SU-DHL-6 (cell line): ENCODE measurements at regions not wholly inside any gene's neighbourhood (a gene's known extent, or its start where the extent isn't known, plus 50 kb on each side); places are given as distances from the start of the nearest gene placed in this dataset.

Source experiments
- H2AFZ ChIP-seq: fragments of 200-600 bp; sonication (generic); 2 replicates; pipeline ENCODE4 v1.6.1; 2014; ENCODE audit warnings: low read depth, mild to moderate bottlenecking, moderate library complexity, mixed read lengths, antibody characterized with exemption, low read length; ENCODE audit not compliant: severe bottlenecking
- H3F3A ChIP-seq: fragments of 200-600 bp; shearing (Covaris generic); 2 replicates; pipeline ENCODE4 v1.6.0; 2016; ENCODE audit warnings: antibody characterized with exemption, mild to moderate bottlenecking; ENCODE audit not compliant: insufficient read depth
- H3K27ac ChIP-seq: fragments of 200-600 bp; sonication (generic); 2 replicates; pipeline ENCODE4 v1.5.1; 2016; ENCODE audit warnings: low read depth, mild to moderate bottlenecking, low read length, moderate library complexity, mixed read lengths
- H3K27me3 ChIP-seq: fragments of 200-600 bp; sonication (generic), shearing (Covaris generic); 2 replicates; pipeline ENCODE4 v1.6.0; 2014; ENCODE audit warnings: mild to moderate bottlenecking, low read length
- H3K36me3 ChIP-seq: fragments of 200-600 bp; sonication (generic); 2 replicates; pipeline ENCODE4 v1.6.1; 2014; ENCODE audit warnings: mild to moderate bottlenecking, low read length, mixed read lengths
- H3K4me2 ChIP-seq: fragments of 300-600, 200-600 bp; shearing (Covaris generic), sonication (generic); 2 replicates; pipeline ENCODE4 v1.6.0; 2014; ENCODE audit warnings: low read length, low read depth, mild to moderate bottlenecking; ENCODE audit not compliant: poor library complexity, severe bottlenecking
- H3K4me3 ChIP-seq: fragments of 200-600 bp; sonication (generic); 2 replicates; pipeline ENCODE4 v1.5.1; 2014; ENCODE audit warnings: antibody characterized with exemption, low read length, mild to moderate bottlenecking, mixed read lengths; ENCODE audit not compliant: insufficient read depth, poor library complexity, severe bottlenecking
- H3K79me2 ChIP-seq: fragments of 200-600 bp; sonication (generic); 2 replicates; pipeline ENCODE4 v1.6.1; 2014; ENCODE audit warnings: mild to moderate bottlenecking, low read length, moderate library complexity; ENCODE audit not compliant: insufficient read depth
- H3K9ac ChIP-seq: fragments of 200-600 bp; sonication (generic); 2 replicates; pipeline ENCODE4 v1.7.0; 2014; ENCODE audit warnings: mild to moderate bottlenecking, low read length
- H3K9me2 ChIP-seq: fragments of 200-600 bp; sonication (generic); replicated peaks from 2 replicates; pipeline ENCODE4 v1.6.1; 2014; ENCODE audit warnings: low read length; ENCODE audit not compliant: insufficient read depth
- H3K9me3 ChIP-seq: fragments of 200-600 bp; sonication (generic); 2 replicates; pipeline ENCODE4 v1.6.1; 2014; ENCODE audit warnings: low read length, mixed read lengths; ENCODE audit not compliant: insufficient read depth
- H4K20me1 ChIP-seq: fragments of 200-600 bp; sonication (generic); 2 replicates; pipeline ENCODE4 v1.6.1; 2014; ENCODE audit warnings: low read depth, mild to moderate bottlenecking, antibody characterized with exemption, low read length, moderate library complexity, mixed read lengths
- EZH2phosphoT487 ChIP-seq: fragments of 200-600 bp; sonication (generic), shearing (Covaris generic); conservative IDR thresholded peaks from 2 replicates; pipeline ENCODE4 v1.6.1; 2018; ENCODE audit warnings: mild to moderate bottlenecking, antibody characterized with exemption, low read length, moderate library complexity, mixed read lengths
- TF ChIP-seq, protein P1 (sequence below): fragments of 200-600 bp; sonication (generic); IDR thresholded peaks from one replicate; pipeline ENCODE4 v1.5.1; 2017; ENCODE audit warnings: antibody characterized with exemption, mild to moderate bottlenecking, low read length, moderate library complexity; ENCODE audit not compliant: insufficient read depth, poor library complexity, severe bottlenecking

DNA sequence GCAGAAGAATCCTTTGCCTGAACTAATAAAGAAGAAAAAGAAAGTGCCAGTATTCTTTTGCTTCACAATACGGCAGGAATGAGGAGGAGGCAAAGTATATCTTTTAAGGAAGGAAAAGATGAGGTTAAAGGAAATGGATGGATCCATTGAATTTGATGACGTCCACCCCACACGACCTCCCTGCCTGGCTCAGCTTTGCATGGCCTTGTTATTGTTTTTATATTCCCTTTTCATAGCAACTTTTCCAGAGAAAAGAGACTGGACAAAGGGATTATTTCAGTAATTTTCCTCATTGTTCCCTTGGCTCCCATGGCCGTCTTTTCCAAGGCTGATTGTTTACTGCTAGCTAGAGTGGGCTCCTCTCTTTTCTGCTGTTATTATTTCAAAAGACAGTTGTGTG lies 123.2 kb upstream of the SEL1L start:
- H3K9ac ChIP-seq, result no peak overlapping the region
- no peak overlapping the region for H2AFZ ChIP-seq
- no peaks in the 10 kb centered on the region for H4K20me1 ChIP-seq
- no peak for TF ChIP-seq EZH2phosphoT487
- no peak overlapping the region for H3K27ac ChIP-seq
- no peaks in the 10 kb centered on the region; the same call in 1 of the 2 replicates for H3K9me2 ChIP-seq
- H3K79me2 ChIP-seq, result no peaks in the 10 kb centered on the region
- H3K4me2 ChIP-seq, result no peak overlapping the region
- H3K9me3 ChIP-seq, result no peaks in the 10 kb centered on the region
- no peak overlapping the region for H3K4me3 ChIP-seq
- H3K27me3 ChIP-seq, result no peaks in the 10 kb centered on the region
- no peaks in the 10 kb centered on the region for H3F3A ChIP-seq
- no peaks in the 10 kb centered on the region for H3K36me3 ChIP-seq

- Histone ChIP-seq H2AFZ (no peak overlapping the region), H3K36me3 (no peaks in the 10 kb centered on the region), H3K9ac (no peak overlapping the region), H3F3A (no peaks in the 10 kb centered on the region), H3K27ac (no peak overlapping the region), H3K9me2 (no peaks in the 10 kb centered on the region), H3K79me2 (no peaks in the 10 kb centered on the region), H3K4me3 (no peak overlapping the region), H3K4me2 (no peak overlapping the region), H3K27me3 (no peaks in the 10 kb centered on the region), H4K20me1 (no peaks in the 10 kb centered on the region), H3K9me3 (no peaks in the 10 kb centered on the region)
- no peak for TF ChIP-seq EZH2phosphoT487
- TF ChIP-seq, protein P1, sequence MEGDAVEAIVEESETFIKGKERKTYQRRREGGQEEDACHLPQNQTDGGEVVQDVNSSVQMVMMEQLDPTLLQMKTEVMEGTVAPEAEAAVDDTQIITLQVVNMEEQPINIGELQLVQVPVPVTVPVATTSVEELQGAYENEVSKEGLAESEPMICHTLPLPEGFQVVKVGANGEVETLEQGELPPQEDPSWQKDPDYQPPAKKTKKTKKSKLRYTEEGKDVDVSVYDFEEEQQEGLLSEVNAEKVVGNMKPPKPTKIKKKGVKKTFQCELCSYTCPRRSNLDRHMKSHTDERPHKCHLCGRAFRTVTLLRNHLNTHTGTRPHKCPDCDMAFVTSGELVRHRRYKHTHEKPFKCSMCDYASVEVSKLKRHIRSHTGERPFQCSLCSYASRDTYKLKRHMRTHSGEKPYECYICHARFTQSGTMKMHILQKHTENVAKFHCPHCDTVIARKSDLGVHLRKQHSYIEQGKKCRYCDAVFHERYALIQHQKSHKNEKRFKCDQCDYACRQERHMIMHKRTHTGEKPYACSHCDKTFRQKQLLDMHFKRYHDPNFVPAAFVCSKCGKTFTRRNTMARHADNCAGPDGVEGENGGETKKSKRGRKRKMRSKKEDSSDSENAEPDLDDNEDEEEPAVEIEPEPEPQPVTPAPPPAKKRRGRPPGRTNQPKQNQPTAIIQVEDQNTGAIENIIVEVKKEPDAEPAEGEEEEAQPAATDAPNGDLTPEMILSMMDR, result no peak
Observed at GRCh38 chr14:81662066-81662465, 128.4 kb upstream of the SEL1L start.

DNA sequence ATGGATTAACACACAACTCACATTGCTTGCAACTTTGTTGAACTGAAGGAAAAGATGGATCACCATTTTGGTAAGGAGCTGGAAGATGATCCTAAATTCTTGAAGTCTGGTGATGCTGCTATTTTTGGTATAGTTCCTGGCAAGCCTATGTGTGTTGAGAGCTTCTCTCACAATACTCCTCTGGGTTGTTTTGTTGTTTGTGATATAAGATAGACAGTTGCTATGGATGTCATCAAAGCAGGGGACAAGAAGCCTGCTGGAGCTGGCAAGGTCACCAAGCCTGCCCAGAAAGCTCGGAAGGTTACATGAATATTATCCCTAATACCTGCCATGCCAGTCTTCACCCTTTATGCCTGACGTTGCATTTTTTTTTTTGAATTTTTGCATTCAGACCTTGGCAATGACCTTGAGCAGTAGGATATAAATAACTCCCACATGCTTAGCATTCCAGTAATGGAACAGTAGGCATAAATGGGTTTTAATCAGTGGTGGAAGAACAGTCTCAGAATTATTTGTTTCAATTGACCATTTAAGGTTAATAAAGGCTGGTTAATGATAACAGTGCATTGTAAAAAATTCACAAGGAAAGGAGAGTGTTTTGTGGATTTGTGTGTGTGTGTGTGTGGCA lies 129.0 kb upstream of the SEL1L start:
- H3K9me3 ChIP-seq, result no peaks in the 10 kb centered on the region
- no peaks in the 10 kb centered on the region for H3K36me3 ChIP-seq
- H4K20me1 ChIP-seq, result no peaks in the 10 kb centered on the region
- no peak overlapping the region for H2AFZ ChIP-seq
- no peak overlapping the region for H3K9ac ChIP-seq
- TF ChIP-seq, protein P1, result no peak
- no peak for TF ChIP-seq EZH2phosphoT487
- no peaks in the 10 kb centered on the region for H3K79me2 ChIP-seq
- no peak overlapping the region for H3K4me3 ChIP-seq
- no peaks in the 10 kb centered on the region for H3F3A ChIP-seq
- H3K27me3 ChIP-seq, result no peaks in the 10 kb centered on the region
- no peaks in the 10 kb centered on the region for H3K9me2 ChIP-seq
- no peak overlapping the region for H3K27ac ChIP-seq
- no peak overlapping the region for H3K4me2 ChIP-seq

GRCh38 chr14:81668626-81669274 lies 135.1 kb upstream of the SEL1L start:
- TF ChIP-seq, protein P1, result no peak
- no peak for TF ChIP-seq EZH2phosphoT487
- Histone ChIP-seq H3K9ac (no peak overlapping the region), H3K36me3 (no peaks in the 10 kb centered on the region), H3K4me3 (no peak overlapping the region), H4K20me1 (no peaks in the 10 kb centered on the region), H3K27me3 (no peaks in the 10 kb centered on the region), H3K4me2 (no peak overlapping the region), H3K9me3 (no peaks in the 10 kb centered on the region), H3K79me2 (no peaks in the 10 kb centered on the region), H3F3A (no peaks in the 10 kb centered on the region), H3K27ac (no peak overlapping the region), H3K9me2 (no peaks in the 10 kb centered on the region), H2AFZ (no peak overlapping the region)
